ENCODE measurements at regions not wholly inside any gene's neighbourhood (a gene's known extent, or its start where the extent isn't known, plus 50 kb on each side); places are given as distances from the start of the nearest gene placed in this dataset.
A peak's percentile ranks its signal among the peaks of the same experiment; 100 is the strongest.

GRCh38 chr1:243996223-243996622 is 54.9 kb upstream of the ZBTB18 start:
- Mint-ChIP-seq H3K27ac (no peak overlapping the region), H3K9me3 (peaks cover 0 to 12% (median 2%) of the 10 kb centered on the region in 3 donors), H3K4me1 (no peaks in the 10 kb centered on the region), H3K27me3 (no peaks in the 10 kb centered on the region), H3K36me3 (peaks cover 4% of the 10 kb centered on the region), H3K4me3 (no peak overlapping the region)
- Histone ChIP-seq H3K27ac (ENCODE audit: low read length) (no peak overlapping the region), H3K27me3 (replicated peaks in 1 of 2; ENCODE audit: control insufficient read depth in 2 of 2, extremely low read depth in 1 of 2, insufficient read depth in 2 of 2, low read length in 1 of 2) (peaks cover 0 to 3% of the 10 kb centered on the region in 2 experiments), H3K9me3 (no peaks in the 10 kb centered on the region), H3K4me1 (ENCODE audit: control insufficient read depth in 1 of 2, extremely low read depth in 1 of 2, insufficient read depth in 2 of 2, low read length in 2 of 2) (peaks cover 0 to 2% of the 10 kb centered on the region in 2 experiments), H3K36me3 (ENCODE audit: control insufficient read depth in 2 of 2, extremely low read depth in 1 of 2, insufficient read depth in 1 of 2, low read length in 1 of 2) (no peaks in the 10 kb centered on the region), H3K4me3 (ENCODE audit: control insufficient read depth in 1 of 2, extremely low read depth in 1 of 2, low read length in 1 of 2) (no peak overlapping the region)
- ATAC-seq (replicated peaks in 1 of 4) (no peak), DNase-seq (no peak)
- POLR2A ChIA-PET = interaction anchor here in 1 of 2 donors (0.6 kb wide), 1 partner anchor 952 kb away, joined by 3 read pairs; no protein-coding TSS in a partner anchor
- CTCF ChIA-PET = no interaction called here

GRCh38 chr1:243991650-243992049 is 59.4 kb upstream of the ZBTB18 start:
- CTCF ChIA-PET = no interaction called here
- DNase-seq (no peak), ATAC-seq (replicated peaks in 1 of 4) (no peak)
- Histone ChIP-seq H3K36me3 (ENCODE audit: control insufficient read depth in 2 of 2, extremely low read depth in 1 of 2, insufficient read depth in 1 of 2, low read length in 1 of 2) (no peaks in the 10 kb centered on the region), H3K4me1 (ENCODE audit: control insufficient read depth in 1 of 2, extremely low read depth in 1 of 2, insufficient read depth in 2 of 2, low read length in 2 of 2) (no peaks in the 10 kb centered on the region), H3K27ac (ENCODE audit: low read length) (no peak overlapping the region), H3K27me3 (replicated peaks in 1 of 2; ENCODE audit: control insufficient read depth in 2 of 2, extremely low read depth in 1 of 2, insufficient read depth in 2 of 2, low read length in 1 of 2) (peaks cover 0 to 3% of the 10 kb centered on the region in 2 experiments), H3K9me3 (no peaks in the 10 kb centered on the region), H3K4me3 (ENCODE audit: control insufficient read depth in 1 of 2, extremely low read depth in 1 of 2, low read length in 1 of 2) (no peak overlapping the region)
- no CpG with 5 or more reads among the region's 3 CpGs for WGBS (ENCODE audit: insufficient coverage)
- Mint-ChIP-seq H3K27ac (no peak overlapping the region), H3K4me1 (no peaks in the 10 kb centered on the region), H3K9me3 (peaks cover 0 to 17% (median 9%) of the 10 kb centered on the region in 3 donors), H3K4me3 (no peak overlapping the region), H3K27me3 (no peaks in the 10 kb centered on the region), H3K36me3 (peaks cover 4% of the 10 kb centered on the region)
- POLR2A ChIA-PET = no interaction called here

- Histone ChIP-seq H3K9me3 (no peaks in the 10 kb centered on the region), H3K27ac (ENCODE audit: low read length) (no peak overlapping the region), H3K4me1 (ENCODE audit: control insufficient read depth in 1 of 2, extremely low read depth in 1 of 2, insufficient read depth in 2 of 2, low read length in 2 of 2) (no peaks in the 10 kb centered on the region), H3K4me3 (ENCODE audit: control insufficient read depth in 1 of 2, extremely low read depth in 1 of 2, low read length in 1 of 2) (no peak overlapping the region), H3K36me3 (ENCODE audit: control insufficient read depth in 2 of 2, extremely low read depth in 1 of 2, insufficient read depth in 1 of 2, low read length in 1 of 2) (no peaks in the 10 kb centered on the region), H3K27me3 (replicated peaks in 1 of 2; ENCODE audit: control insufficient read depth in 2 of 2, extremely low read depth in 1 of 2, insufficient read depth in 2 of 2, low read length in 1 of 2) (no peaks in the 10 kb centered on the region)
- WGBS (ENCODE audit: insufficient coverage) = 96% methylated on average over 9 of the region's 10 CpGs
- no peak overlapping the region for H3K4me3 Mint-ChIP-seq
- no peak for ATAC-seq (replicated peaks in 1 of 4)
- ChIA-PET CTCF (no interaction called here), POLR2A (no interaction called here)
- DNase-seq = no peak
- H3K36me3 Mint-ChIP-seq = no peaks in the 10 kb centered on the region
- peaks cover 0 to 4% of the 10 kb centered on the region in 2 donors for H3K27me3 Mint-ChIP-seq
- no peak overlapping the region for H3K27ac Mint-ChIP-seq
- peaks cover 0 to under 1% (median under 1%) of the 10 kb centered on the region in 3 donors for H3K9me3 Mint-ChIP-seq
- no peaks in the 10 kb centered on the region for H3K4me1 Mint-ChIP-seq
These were observed 66.3 kb upstream of the ZBTB18 start for GRCh38 chr1:243984788-243985187.

GRCh38 chr1:243982447-243983018 is 68.5 kb upstream of the ZBTB18 start:
- Mint-ChIP-seq H3K4me1 (no peaks in the 10 kb centered on the region), H3K27ac (no peak overlapping the region), H3K4me3 (no peak overlapping the region), H3K36me3 (no peaks in the 10 kb centered on the region), H3K9me3 (no peaks in the 10 kb centered on the region), H3K27me3 (peaks cover 0 to 4% of the 10 kb centered on the region in 2 donors)
- no CpG with 5 or more reads among the region's 7 CpGs for WGBS (ENCODE audit: insufficient coverage)
- Histone ChIP-seq H3K4me1 (ENCODE audit: control insufficient read depth in 1 of 2, extremely low read depth in 1 of 2, insufficient read depth in 2 of 2, low read length in 2 of 2) (no peaks in the 10 kb centered on the region), H3K36me3 (ENCODE audit: control insufficient read depth in 2 of 2, extremely low read depth in 1 of 2, insufficient read depth in 1 of 2, low read length in 1 of 2) (no peaks in the 10 kb centered on the region), H3K27ac (ENCODE audit: low read length) (no peak overlapping the region), H3K9me3 (no peaks in the 10 kb centered on the region), H3K4me3 (ENCODE audit: control insufficient read depth in 1 of 2, extremely low read depth in 1 of 2, low read length in 1 of 2) (no peak overlapping the region), H3K27me3 (replicated peaks in 1 of 2; ENCODE audit: control insufficient read depth in 2 of 2, extremely low read depth in 1 of 2, insufficient read depth in 2 of 2, low read length in 1 of 2) (no peaks in the 10 kb centered on the region)
- DNase-seq = no peak
- ChIA-PET POLR2A (no interaction called here), CTCF (interaction anchor here in 1 of 2 donors (0.6 kb wide), 1 partner anchor 122 kb away, joined by 3 read pairs; no protein-coding TSS in a partner anchor)
- ATAC-seq (replicated peaks in 1 of 4) = no peak

- 100% methylated on average over 2 of the region's 3 CpGs for WGBS (ENCODE audit: insufficient coverage)
- no peaks in the 10 kb centered on the region for H3K36me3 Mint-ChIP-seq
- H3K27ac Mint-ChIP-seq = no peak overlapping the region
- Histone ChIP-seq H3K4me3 (ENCODE audit: control insufficient read depth in 1 of 2, extremely low read depth in 1 of 2, low read length in 1 of 2) (no peak overlapping the region), H3K4me1 (ENCODE audit: control insufficient read depth in 1 of 2, extremely low read depth in 1 of 2, insufficient read depth in 2 of 2, low read length in 2 of 2) (no peaks in the 10 kb centered on the region), H3K9me3 (no peaks in the 10 kb centered on the region), H3K36me3 (ENCODE audit: control insufficient read depth in 2 of 2, extremely low read depth in 1 of 2, insufficient read depth in 1 of 2, low read length in 1 of 2) (no peaks in the 10 kb centered on the region), H3K27ac (ENCODE audit: low read length) (no peak overlapping the region), H3K27me3 (replicated peaks in 1 of 2; ENCODE audit: control insufficient read depth in 2 of 2, extremely low read depth in 1 of 2, insufficient read depth in 2 of 2, low read length in 1 of 2) (no peaks in the 10 kb centered on the region)
- CTCF ChIA-PET = no interaction called here
- H3K4me3 Mint-ChIP-seq = no peak overlapping the region
- no peaks in the 10 kb centered on the region for H3K27me3 Mint-ChIP-seq
- no peaks in the 10 kb centered on the region for H3K9me3 Mint-ChIP-seq
- H3K4me1 Mint-ChIP-seq = no peaks in the 10 kb centered on the region
- ATAC-seq (replicated peaks in 1 of 4) (no peak), DNase-seq (no peak)
- POLR2A ChIA-PET = interaction anchor here in 1 of 2 donors (0.6 kb wide), 1 partner anchor 31 kb away, joined by 9 read pairs; no protein-coding TSS in a partner anchor
These were observed 70.6 kb upstream of the ZBTB18 start for GRCh38 chr1:243980471-243980870.

- POLR2A ChIA-PET = no interaction called here
- no peak overlapping the region for H3K27ac ChIP-seq (ENCODE audit: low read length)
- H3K4me1 ChIP-seq (ENCODE audit: control insufficient read depth in 1 of 2, extremely low read depth in 1 of 2, insufficient read depth in 2 of 2, low read length in 2 of 2) = no peaks in the 10 kb centered on the region
- no peak for ATAC-seq (replicated peaks in 1 of 4)
- no peak for DNase-seq
- no peaks in the 10 kb centered on the region for H3K36me3 ChIP-seq (ENCODE audit: control insufficient read depth in 2 of 2, extremely low read depth in 1 of 2, insufficient read depth in 1 of 2, low read length in 1 of 2)
- Mint-ChIP-seq H3K9me3 (no peaks in the 10 kb centered on the region), H3K27me3 (no peaks in the 10 kb centered on the region), H3K36me3 (no peaks in the 10 kb centered on the region), H3K4me3 (no peak overlapping the region), H3K4me1 (no peaks in the 10 kb centered on the region), H3K27ac (no peak overlapping the region)
- H3K9me3 ChIP-seq = no peaks in the 10 kb centered on the region
- H3K27me3 ChIP-seq (replicated peaks in 1 of 2; ENCODE audit: control insufficient read depth in 2 of 2, extremely low read depth in 1 of 2, insufficient read depth in 2 of 2, low read length in 1 of 2) = no peaks in the 10 kb centered on the region
- CTCF ChIA-PET = no interaction called here
- no peak overlapping the region for H3K4me3 ChIP-seq (ENCODE audit: control insufficient read depth in 1 of 2, extremely low read depth in 1 of 2, low read length in 1 of 2)
These were observed 71.0 kb upstream of the ZBTB18 start for GRCh38 chr1:243980071-243980470.

GRCh38 chr1:243979396-243979795 is 71.7 kb upstream of the ZBTB18 start:
- Mint-ChIP-seq H3K36me3 (no peaks in the 10 kb centered on the region), H3K4me1 (no peaks in the 10 kb centered on the region), H3K4me3 (no peak overlapping the region), H3K27ac (no peak overlapping the region), H3K9me3 (no peaks in the 10 kb centered on the region), H3K27me3 (no peaks in the 10 kb centered on the region)
- Histone ChIP-seq H3K4me3 (ENCODE audit: control insufficient read depth in 1 of 2, extremely low read depth in 1 of 2, low read length in 1 of 2) (no peak overlapping the region), H3K27me3 (replicated peaks in 1 of 2; ENCODE audit: control insufficient read depth in 2 of 2, extremely low read depth in 1 of 2, insufficient read depth in 2 of 2, low read length in 1 of 2) (peaks cover 0 to 6% of the 10 kb centered on the region in 2 experiments), H3K9me3 (no peaks in the 10 kb centered on the region), H3K36me3 (ENCODE audit: control insufficient read depth in 2 of 2, extremely low read depth in 1 of 2, insufficient read depth in 1 of 2, low read length in 1 of 2) (no peaks in the 10 kb centered on the region), H3K27ac (ENCODE audit: low read length) (no peak overlapping the region), H3K4me1 (ENCODE audit: control insufficient read depth in 1 of 2, extremely low read depth in 1 of 2, insufficient read depth in 2 of 2, low read length in 2 of 2) (no peaks in the 10 kb centered on the region)
- CTCF ChIA-PET = no interaction called here
- DNase-seq (peak in 1 of 35 experiments; percentile 14), ATAC-seq (replicated peaks in 1 of 4) (no peak)
- WGBS (ENCODE audit: insufficient coverage) = 100% methylated on average over 2 of the region's 18 CpGs
- POLR2A ChIA-PET = no interaction called here

Measured in T-cell (primary cell).